ENCODE measurements at regions not wholly inside any gene's neighbourhood (a gene's known extent, or its start where the extent isn't known, plus 50 kb on each side); places are given as distances from the start of the nearest gene placed in this dataset.

GRCh38 chr6:41418741-41419140, 83.3 kb downstream of the NCR2 start:
- 78 to 92% methylated on average over 2 of the region's 2 CpGs for WGBS, 2 donors
- intact Hi-C loops (cut with DNase I; ENCODE audit: low total_unique reads), result no loop called here
- H3K4me1 ChIP-seq, result no peaks in the 10 kb centered on the region
- H3K9me3 ChIP-seq, result no peaks in the 10 kb centered on the region
- TF ChIP-seq CTCF (IDR thresholded peaks at IDR 0.05), result no peak
- TF ChIP-seq POLR2A (IDR thresholded peaks at IDR 0.05), result no peak
- no peak for DNase-seq
- no peak overlapping the region for H3K27ac ChIP-seq
- no peaks in the 10 kb centered on the region for H3K27me3 ChIP-seq
- H3K4me3 ChIP-seq, result no peak overlapping the region
- no peaks in the 10 kb centered on the region for H3K36me3 ChIP-seq (ENCODE audit: low read depth, missing control alignments)

- WGBS, 2 donors, result 88 to 96% methylated on average over 3 of the region's 3 CpGs
- H3K36me3 ChIP-seq (ENCODE audit: low read depth, missing control alignments), result no peaks in the 10 kb centered on the region
- DNase-seq, result no peak
- no peaks in the 10 kb centered on the region for H3K4me1 ChIP-seq
- H3K4me3 ChIP-seq, result no peak overlapping the region
- intact Hi-C loops (cut with DNase I; ENCODE audit: low total_unique reads), result no loop called here
- no peaks in the 10 kb centered on the region for H3K9me3 ChIP-seq
- no peaks in the 10 kb centered on the region for H3K27me3 ChIP-seq
- H3K27ac ChIP-seq, result no peak overlapping the region
- TF ChIP-seq CTCF (IDR thresholded peaks at IDR 0.05) (no peak), POLR2A (IDR thresholded peaks at IDR 0.05) (no peak)
Measured at GRCh38 chr6:41419385-41419784, 84.0 kb downstream of the NCR2 start.

DNA sequence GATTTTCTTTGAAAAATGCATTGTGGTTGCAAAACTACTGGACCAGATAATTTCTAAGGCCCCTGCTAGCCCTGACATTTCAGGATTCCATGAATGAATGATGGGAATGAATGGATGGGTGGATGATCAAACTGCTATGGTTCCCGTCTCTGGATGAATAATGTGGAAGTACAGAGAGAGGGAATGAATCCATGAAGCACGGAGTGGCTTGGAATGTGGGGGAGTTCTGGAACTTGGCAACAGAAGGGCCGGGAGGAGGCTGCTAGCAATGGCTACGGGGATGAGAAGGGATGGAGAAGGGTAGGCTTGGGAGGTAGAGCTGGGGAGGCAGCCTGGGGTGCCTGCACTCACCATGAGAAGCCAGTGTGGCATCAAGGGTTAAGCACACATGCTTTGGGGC, 84.8 kb downstream of the NCR2 start:
- Histone ChIP-seq H3K4me3 (no peak overlapping the region), H3K36me3 (ENCODE audit: low read depth, missing control alignments) (no peaks in the 10 kb centered on the region), H3K9me3 (no peaks in the 10 kb centered on the region), H3K27me3 (no peaks in the 10 kb centered on the region), H3K4me1 (no peaks in the 10 kb centered on the region), H3K27ac (no peak overlapping the region)
- WGBS, 2 donors, result 58 to 66% methylated on average over 4 of the region's 4 CpGs
- intact Hi-C loops (cut with DNase I; ENCODE audit: low total_unique reads), result loop anchor here (10.0 kb wide), 1 partner anchor 175 kb away; no protein-coding TSS in a partner anchor
- no peak for TF ChIP-seq CTCF (IDR thresholded peaks at IDR 0.05)
- TF ChIP-seq POLR2A (IDR thresholded peaks at IDR 0.05), result no peak
- DNase-seq, result peak; percentile 41

DNA sequence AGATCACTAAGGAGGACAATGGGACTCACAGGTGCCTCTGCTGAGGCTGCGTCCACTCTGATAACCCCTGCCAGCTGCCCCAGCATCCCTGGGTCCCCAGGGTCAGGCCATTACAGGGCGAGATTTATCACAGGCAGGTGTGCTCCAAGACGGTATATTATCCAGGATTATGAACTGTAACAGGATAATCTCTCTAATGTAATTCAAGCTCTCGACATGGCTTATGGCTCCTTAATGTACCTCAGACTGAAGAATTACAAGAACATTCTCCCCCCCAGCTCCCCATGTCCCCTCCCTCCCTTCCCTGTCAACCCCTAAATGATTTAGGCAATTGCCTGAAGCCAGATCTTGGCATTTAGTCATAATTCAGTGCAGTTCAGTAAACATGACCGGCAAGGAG, 86.8 kb downstream of the NCR2 start:
- intact Hi-C loops (cut with DNase I; ENCODE audit: low total_unique reads), result loop anchor here (10.0 kb wide), 1 partner anchor 173 kb away; no protein-coding TSS in a partner anchor
- Histone ChIP-seq H3K4me1 (no peaks in the 10 kb centered on the region), H3K36me3 (ENCODE audit: low read depth, missing control alignments) (no peaks in the 10 kb centered on the region), H3K9me3 (no peaks in the 10 kb centered on the region), H3K27ac (no peak overlapping the region), H3K4me3 (no peak overlapping the region), H3K27me3 (no peaks in the 10 kb centered on the region)
- TF ChIP-seq POLR2A (IDR thresholded peaks at IDR 0.05) (no peak), CTCF (IDR thresholded peaks at IDR 0.05) (no peak)
- no peak for DNase-seq
- WGBS, 2 donors, result 74 to 83% methylated on average over 5 of the region's 5 CpGs

DNA sequence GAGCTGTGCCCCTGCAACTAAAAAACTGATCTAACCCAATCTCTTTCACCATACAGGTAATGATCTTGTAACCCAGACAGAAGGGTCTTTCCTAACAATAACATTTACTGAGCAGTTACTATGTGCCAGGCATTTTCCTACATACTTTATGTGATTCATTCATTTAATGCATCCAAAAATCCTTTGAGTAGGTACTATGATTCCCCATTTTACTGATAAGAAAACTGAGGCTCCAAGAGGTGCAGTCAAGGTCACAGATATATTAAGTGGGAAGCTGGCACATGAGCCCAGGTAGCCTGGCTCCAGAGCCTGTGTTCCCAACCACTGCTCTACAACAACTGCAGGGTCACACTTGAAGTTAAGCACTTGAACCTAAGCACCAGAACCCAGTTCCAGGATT, 87.6 kb downstream of the NCR2 start:
- Histone ChIP-seq H3K4me3 (no peak overlapping the region), H3K9me3 (no peaks in the 10 kb centered on the region), H3K4me1 (peaks cover 6% of the 10 kb centered on the region), H3K36me3 (ENCODE audit: low read depth, missing control alignments) (no peaks in the 10 kb centered on the region), H3K27me3 (no peaks in the 10 kb centered on the region), H3K27ac (no peak overlapping the region)
- no peak for DNase-seq
- intact Hi-C loops (cut with DNase I; ENCODE audit: low total_unique reads), result loop anchor here (10.0 kb wide), 1 partner anchor 172 kb away; no protein-coding TSS in a partner anchor
- TF ChIP-seq CTCF (IDR thresholded peaks at IDR 0.05) (no peak), POLR2A (IDR thresholded peaks at IDR 0.05) (no peak)
